GM18519 (cell line): ENCODE measurements at regions not wholly inside any gene's neighbourhood (a gene's known extent, or its start where the extent isn't known, plus 50 kb on each side); places are given as distances from the start of the nearest gene placed in this dataset.

Experiments used
- ATAC-seq: cut with Tn5 transposase; IDR thresholded peaks from one replicate; pipeline ENCODE4 v1.9.1; 2021; ENCODE audit warnings: mild to moderate bottlenecking, moderate library complexity; ENCODE audit not compliant: unreplicated experiment, low FRiP score

GRCh38 chr2:7450188-7450832 lies 533.1 kb downstream of the RNF144A start:
- ATAC-seq: no peak

GRCh38 chr2:7450833-7451190 lies 533.6 kb downstream of the RNF144A start:
- ATAC-seq: no peak

DNA sequence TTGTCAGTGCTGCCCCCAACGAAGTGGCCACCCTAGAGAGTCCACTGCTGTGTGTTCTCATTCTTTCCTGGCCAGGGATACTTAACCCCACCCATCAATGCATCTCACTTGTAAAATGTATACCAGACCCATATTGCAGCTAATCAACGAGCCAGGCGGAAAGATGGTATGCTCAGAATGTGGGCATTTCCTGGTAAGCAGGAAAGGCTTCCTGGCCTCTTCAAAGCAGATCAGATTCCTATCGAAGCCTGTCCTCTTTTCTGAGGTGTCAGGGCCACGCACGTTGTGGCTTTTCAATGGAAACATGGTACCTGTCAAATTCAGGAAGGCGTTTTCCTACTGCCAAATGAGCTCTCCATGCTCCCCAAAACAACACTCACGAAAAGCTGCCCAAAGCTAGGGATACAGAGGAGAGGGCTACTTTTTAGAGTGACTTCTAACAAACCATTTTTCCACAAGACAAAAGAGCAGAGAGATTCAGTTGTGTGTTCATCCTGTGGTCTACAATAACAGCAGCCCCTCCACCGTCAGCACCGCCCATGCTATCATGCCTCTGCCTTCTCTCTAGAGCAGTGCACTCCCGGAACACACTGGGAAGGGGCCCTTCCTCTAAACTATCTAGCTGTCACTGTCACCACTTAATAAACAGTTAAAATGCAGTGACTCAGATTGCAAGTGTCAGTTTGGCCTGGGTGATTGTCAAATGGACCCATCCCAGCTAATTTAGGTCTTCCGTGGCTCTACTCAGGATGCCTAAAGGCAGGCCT lies 535.1 kb downstream of the RNF144A start:
- ATAC-seq: no peak

GRCh38 chr2:7454592-7454991 lies 537.4 kb downstream of the RNF144A start:
- ATAC-seq: no peak

GRCh38 chr2:7456762-7457161 lies 539.5 kb downstream of the RNF144A start:
- ATAC-seq: no peak

DNA sequence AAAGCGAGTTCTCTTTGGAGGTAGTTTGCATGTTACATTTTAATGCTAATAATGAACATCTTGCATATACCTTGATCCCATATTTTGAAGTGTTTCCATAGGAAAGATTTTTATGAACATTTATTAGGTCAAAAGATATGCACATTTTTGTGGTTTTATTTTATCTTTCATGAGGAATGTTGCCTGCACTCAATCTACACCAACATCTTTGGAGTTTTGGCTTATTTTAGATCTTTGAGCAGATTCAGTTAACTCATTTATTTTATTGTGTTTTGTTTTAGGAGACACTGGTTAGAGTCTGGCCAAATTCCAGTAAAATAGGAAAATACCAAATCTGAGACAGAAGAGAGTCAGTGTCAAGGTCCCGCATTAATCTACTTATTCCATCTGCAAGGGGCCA lies 540.9 kb downstream of the RNF144A start:
- no peak for ATAC-seq

- no peak for ATAC-seq
Measured at GRCh38 chr2:7467782-7468447, 550.7 kb downstream of the RNF144A start.

DNA sequence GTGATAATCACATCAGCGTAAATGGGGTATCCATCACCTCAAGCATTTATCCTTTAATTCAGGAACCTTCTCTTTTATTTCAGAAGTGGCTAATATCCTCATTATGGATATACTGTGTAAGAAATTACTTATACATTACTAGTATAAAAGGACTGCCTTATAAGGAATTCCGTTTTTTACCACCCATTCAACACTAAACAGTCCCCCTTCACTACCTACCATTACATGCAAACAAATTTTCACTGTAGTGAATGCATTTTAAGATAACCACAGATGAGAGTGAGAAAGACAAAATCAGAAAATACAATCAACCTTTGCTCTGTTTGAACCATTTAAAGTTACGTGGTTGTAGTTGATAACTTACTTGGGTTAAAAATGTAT lies 551.2 kb downstream of the RNF144A start:
- no peak for ATAC-seq

- ATAC-seq: no peak
Measured at GRCh38 chr2:7468955-7469354, 551.7 kb downstream of the RNF144A start.

DNA sequence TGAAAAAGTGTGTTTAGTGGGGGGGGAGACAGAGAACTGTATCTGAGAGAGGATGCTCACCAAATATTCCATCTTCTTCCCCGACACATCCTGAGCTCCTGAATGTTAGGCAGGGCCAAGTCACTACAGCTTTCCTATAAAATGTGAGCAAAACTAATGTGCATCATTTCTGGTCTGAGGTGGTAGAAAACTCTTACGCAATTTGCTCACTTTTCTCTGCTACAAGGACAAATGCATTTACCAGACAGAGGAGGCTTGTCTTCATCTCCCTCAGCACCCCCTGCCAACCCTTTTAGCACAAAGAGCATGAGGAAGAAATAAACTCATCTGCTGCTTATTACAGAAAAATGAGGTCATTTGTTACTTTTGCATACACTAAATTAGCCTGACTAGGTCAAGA lies 554.0 kb downstream of the RNF144A start:
- no peak for ATAC-seq

- ATAC-seq: no peak
Measured at GRCh38 chr2:7472465-7472864, 555.3 kb downstream of the RNF144A start.

- no peak for ATAC-seq
Measured at GRCh38 chr2:7473135-7473771, 556.0 kb downstream of the RNF144A start.

DNA sequence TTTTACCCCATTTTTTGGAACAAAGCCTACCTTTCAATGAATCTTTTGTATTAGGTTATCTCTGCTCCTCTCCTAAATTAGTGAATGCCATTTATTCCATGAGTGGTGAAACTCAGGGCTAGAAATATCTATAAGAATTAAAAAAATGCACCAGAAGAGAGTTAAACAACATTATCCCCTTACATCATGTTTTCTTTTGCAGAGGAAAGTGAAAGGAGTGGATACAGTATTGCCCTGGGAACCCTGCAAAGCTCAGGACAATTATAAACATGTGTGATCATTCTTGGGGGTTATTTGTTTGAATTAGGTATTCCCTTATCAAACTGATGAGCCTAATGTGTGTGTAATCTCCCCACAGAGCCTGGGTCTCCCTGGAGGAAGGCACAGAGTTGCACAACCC lies 559.2 kb downstream of the RNF144A start:
- ATAC-seq: no peak

GRCh38 chr2:7479603-7480002 lies 562.4 kb downstream of the RNF144A start:
- ATAC-seq: no peak

DNA sequence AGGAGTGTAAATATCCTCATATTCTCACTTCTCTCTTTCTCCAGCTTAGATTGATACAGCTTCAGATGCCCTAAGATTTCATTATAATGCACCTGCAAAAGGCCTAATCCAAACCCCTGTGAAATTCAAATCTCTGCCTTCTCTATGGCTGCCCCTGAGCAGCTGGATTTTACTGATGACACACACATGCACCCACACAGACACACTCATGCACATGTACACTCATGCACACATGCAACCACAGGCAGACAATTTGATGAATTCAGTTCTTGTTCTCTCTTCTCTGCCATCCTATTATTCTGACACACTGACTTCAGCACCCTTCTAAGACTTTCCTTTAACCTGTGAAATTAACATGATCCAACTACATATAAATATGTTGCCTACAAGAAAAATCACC lies 563.2 kb downstream of the RNF144A start:
- ATAC-seq: no peak

GRCh38 chr2:7490672-7491071 lies 573.5 kb downstream of the RNF144A start:
- no peak for ATAC-seq

GRCh38 chr2:7492719-7493118 lies 575.5 kb downstream of the RNF144A start:
- no peak for ATAC-seq

DNA sequence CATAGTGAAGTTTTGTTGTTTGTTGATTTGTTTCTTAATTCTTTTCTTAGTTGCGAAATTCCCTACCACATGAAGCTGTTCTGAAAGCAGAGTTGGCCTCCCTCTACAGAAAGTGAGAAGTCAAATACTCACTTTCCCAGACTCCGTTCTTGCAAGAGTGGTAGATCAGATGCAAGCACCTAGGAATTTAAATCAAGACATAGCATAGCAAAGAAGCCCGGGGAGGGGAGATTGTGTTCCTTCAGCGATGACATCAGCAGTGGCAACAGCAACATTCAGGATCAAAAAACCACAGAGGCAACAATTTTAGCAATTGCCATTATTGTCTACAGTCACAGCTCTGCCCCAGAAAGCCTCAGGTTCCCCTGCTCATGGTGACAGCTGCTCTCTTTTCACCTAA lies 580.0 kb downstream of the RNF144A start:
- ATAC-seq: no peak

DNA sequence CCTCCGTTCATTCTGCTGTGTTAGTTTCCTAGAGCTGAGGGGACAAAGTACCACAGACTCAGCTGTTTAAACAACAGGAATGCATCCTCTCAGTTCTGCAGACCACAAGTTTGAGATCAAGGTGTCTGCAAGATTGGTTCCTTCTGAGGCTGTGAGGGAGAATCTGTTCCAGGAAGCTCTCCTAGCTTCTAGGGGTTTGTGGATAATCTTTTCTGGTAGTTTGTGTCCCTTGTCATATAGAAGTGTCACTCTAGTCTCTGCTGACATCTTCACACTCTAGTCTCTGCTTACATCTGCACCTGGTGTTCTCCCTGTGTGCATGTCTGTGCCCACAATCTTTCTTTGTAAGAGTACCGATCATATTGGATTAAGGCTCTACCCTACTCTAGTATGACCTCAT lies 581.8 kb downstream of the RNF144A start:
- no peak for ATAC-seq

DNA sequence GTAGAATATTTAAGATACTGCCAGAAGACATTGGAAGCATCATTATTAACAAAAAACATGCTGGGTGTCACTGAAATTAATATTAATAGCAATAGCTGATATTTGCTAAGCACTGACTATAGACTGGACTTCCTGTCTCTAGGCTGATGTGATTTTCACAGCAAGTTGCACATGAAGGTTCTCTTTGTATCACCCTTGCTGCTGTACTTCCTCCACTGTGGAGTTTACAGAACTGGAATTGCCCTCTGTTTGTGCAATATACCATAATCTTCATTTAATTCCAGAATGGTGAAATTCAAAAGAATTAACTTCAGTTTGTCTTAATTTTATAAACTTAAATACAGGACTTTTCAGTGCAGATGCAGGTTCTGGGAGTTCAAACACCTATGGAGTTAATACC lies 585.1 kb downstream of the RNF144A start:
- no peak for ATAC-seq

DNA sequence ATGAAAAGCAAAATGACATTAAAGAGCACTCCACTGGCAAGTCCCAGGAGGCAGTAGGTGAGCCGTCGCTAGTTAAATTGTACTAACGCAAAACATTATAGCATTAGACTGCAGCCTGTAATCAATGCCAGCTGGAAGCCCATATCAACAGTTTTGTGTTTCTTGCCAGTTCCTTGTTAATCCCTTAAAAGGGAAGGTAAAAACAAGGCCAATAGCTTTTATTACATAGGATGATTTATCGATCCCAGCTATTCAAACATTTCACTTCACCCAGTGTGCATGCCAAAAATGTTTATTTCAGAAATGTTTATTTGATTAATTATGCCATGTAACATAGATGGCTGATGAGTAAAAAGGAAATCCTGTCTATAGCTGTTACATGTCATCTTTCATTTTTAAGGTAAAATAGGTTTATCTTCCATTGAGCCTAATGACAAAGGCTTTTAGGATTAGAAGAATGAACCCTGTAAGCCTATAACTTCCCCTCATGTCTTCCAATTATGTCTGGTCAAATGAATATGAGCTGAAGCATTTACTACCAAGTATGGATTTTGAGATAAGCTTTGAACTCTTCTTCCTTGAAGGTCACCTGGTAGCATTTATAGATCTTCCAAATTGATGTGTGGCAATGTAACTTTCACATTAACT lies 591.2 kb downstream of the RNF144A start:
- no peak for ATAC-seq
